Endothelial cell of umbilical vein (primary cell): ENCODE measurements at regions not wholly inside any gene's neighbourhood (a gene's known extent, or its start where the extent isn't known, plus 50 kb on each side); places are given as distances from the start of the nearest gene placed in this dataset.

Source experiments
- CTCF ChIP-seq, 2 donors: IDR thresholded peaks; 1 replicate in 1 of 2; 2 replicates in 1 of 2; pipeline ENCODE4 v1.5.1; 2011; ENCODE audit warnings: low read length in 2 of 2, mild to moderate bottlenecking in 2 of 2, moderate library complexity in 2 of 2, control low read depth in 1 of 2, inconsistent platforms in 1 of 2, low read depth in 1 of 2; ENCODE audit not compliant: insufficient read depth in 1 of 2; ENCODE audit errors: extremely low read depth in 1 of 2
- GATA2 ChIP-seq: IDR thresholded peaks from 2 replicates; pipeline ENCODE4 v1.7.0; 2011; ENCODE audit warnings: low read depth, mild to moderate bottlenecking, moderate library complexity, mixed read lengths, low read length; ENCODE audit not compliant: insufficient read length, insufficient read depth

- TF ChIP-seq CTCF (IDR thresholded peaks at IDR 0.05; ENCODE audit: extremely low read depth in 1 of 2, insufficient read depth in 1 of 2, low read depth in 1 of 2, low read length in 2 of 2) (no peak), GATA2 (no peak)
Observed at GRCh38 chr2:5942204-5942603, 250.0 kb downstream of the SOX11 start.
